ENCODE measurements at regions not wholly inside any gene's neighbourhood (a gene's known extent, or its start where the extent isn't known, plus 50 kb on each side); places are given as distances from the start of the nearest gene placed in this dataset.

GRCh38 chr11:50174189-50174588 lies 141.5 kb downstream of the OR4C45 start:
- TF ChIP-seq EZH2 (IDR thresholded peaks at IDR 0.05; ENCODE audit: insufficient read depth, poor library complexity, severe bottlenecking) = no peak
- TF ChIP-seq EZH2phosphoT487 (IDR thresholded peaks at IDR 0.05; ENCODE audit: insufficient read depth, low read depth) = no peak

Data from GM23248 (cell line).